ENCODE measurements at regions not wholly inside any gene's neighbourhood (a gene's known extent, or its start where the extent isn't known, plus 50 kb on each side); places are given as distances from the start of the nearest gene placed in this dataset.

- no peak overlapping the region for H4K5ac ChIP-seq (ENCODE audit: insufficient read length, low read depth, low read length)
- H3K23me2 ChIP-seq (ENCODE audit: insufficient read length, low read depth, low read length, poor library complexity, severe bottlenecking) = no peaks in the 10 kb centered on the region
- H2BK120ac ChIP-seq (ENCODE audit: low read depth, low read length, poor library complexity, severe bottlenecking) = no peak overlapping the region
- no peak overlapping the region for H2BK15ac ChIP-seq (ENCODE audit: low read depth, low read length)
- Mint-ChIP-seq H3K4me3 (no peak overlapping the region), H3K36me3 (ENCODE audit: insufficient read depth in 1 of 3, low read depth in 3 of 3) (peaks cover 24 to 32% (median 29%) of the 10 kb centered on the region in 3 experiments), H3K9me3 (peaks cover 30 to 35% of the 10 kb centered on the region in 2 experiments), H3K27me3 (ENCODE audit: low read depth) (no peaks in the 10 kb centered on the region; the same call in none of the 2 replicates), H3K27ac (peak overlapping the region in 2 of 3 experiments; percentile 59 to 65; a peak in 1 of 7 replicates), H3K4me1 (peaks cover 12 to 22% of the 10 kb centered on the region in 2 experiments)
- H3K4ac ChIP-seq (ENCODE audit: low read depth, low read length) = no peak overlapping the region
- H3K79me1 ChIP-seq (ENCODE audit: insufficient read depth, low read depth, low read length, poor library complexity, severe bottlenecking) = no peaks in the 10 kb centered on the region
- H2BK12ac ChIP-seq (ENCODE audit: insufficient read length, low read depth, low read length) = no peak overlapping the region
- no peaks in the 10 kb centered on the region for H3K79me2 ChIP-seq (ENCODE audit: insufficient read depth, low read length)
- H3K23ac ChIP-seq (ENCODE audit: insufficient read length, low read depth, low read length) = no peak overlapping the region
- no peaks in the 10 kb centered on the region for H4K20me1 ChIP-seq (ENCODE audit: control insufficient read depth, insufficient read depth, insufficient read length)
- no peaks in the 10 kb centered on the region for H3K27me3 ChIP-seq (ENCODE audit: insufficient read depth, low read length)
- no peak overlapping the region for H2AK5ac ChIP-seq (ENCODE audit: insufficient read length, low read length)
- no peak overlapping the region for H3K9ac ChIP-seq (ENCODE audit: extremely low read depth, insufficient read length, low read length)
- no peak for DNase-seq
- no peak overlapping the region for H3K4me2 ChIP-seq (ENCODE audit: insufficient read depth, insufficient read length, low read length)
- no peak overlapping the region for H4K91ac ChIP-seq (ENCODE audit: insufficient read length, low read depth, low read length)
- H3K56ac ChIP-seq (ENCODE audit: insufficient read length, low read depth, low read length) = no peak overlapping the region
- H3K18ac ChIP-seq (ENCODE audit: insufficient read length, low read depth, low read length) = no peak overlapping the region
- H3K14ac ChIP-seq (ENCODE audit: insufficient read depth, low read length) = no peak overlapping the region
- H3K9me3 ChIP-seq (ENCODE audit: control insufficient read depth, low read depth, low read length) = peaks cover 12% of the 10 kb centered on the region
- no CpG with 5 or more reads among the region's 1 CpG for WGBS (ENCODE audit: extremely low coverage, insufficient read length, low lambda C conversion rate)
- H3K27ac ChIP-seq (ENCODE audit: insufficient read length, low read depth, low read length) = no peak overlapping the region
- no peak for TF ChIP-seq CTCF (conservative IDR thresholded peaks at IDR 0.05)
- no peak overlapping the region for H4K8ac ChIP-seq (replicated peaks; ENCODE audit: insufficient read length, low read depth, low read length)
- peaks cover 3% of the 10 kb centered on the region; the same call in 1 of the 2 replicates for H3K4me1 ChIP-seq (ENCODE audit: insufficient read depth, low read length)
- H2BK5ac ChIP-seq (ENCODE audit: insufficient read length, low read length) = no peak overlapping the region
- H2BK20ac ChIP-seq (ENCODE audit: low read depth, low read length, poor library complexity, severe bottlenecking) = no peak overlapping the region
- H3T11ph ChIP-seq (ENCODE audit: low read length) = no peak overlapping the region
- no peak overlapping the region for H2AFZ ChIP-seq (ENCODE audit: low read length)
Observed at GRCh38 chr13:100789025-100789424, 114.4 kb upstream of the TMTC4 start.

All from H9 (cell line).